Small intestine (tissue), 7 donors: ENCODE measurements at regions not wholly inside any gene's neighbourhood (a gene's known extent, or its start where the extent isn't known, plus 50 kb on each side); places are given as distances from the start of the nearest gene placed in this dataset.

Source experiments
- DNase-seq, 2 donors: peaks; one replicate each; pipeline versions ENCODE4 v3.0.0 to v3.0.0-alpha.2; 2013
- FAIRE-seq: peaks from 2 replicates; lab custom pipeline; 2012; peaks lifted over from hg19 to GRCh38; lab: Jason Lieb, UNC
- H3K27ac ChIP-seq, 3 donors: one replicate each; pipeline ENCODE4 v1.5.1; 2013; ENCODE audit warnings: low read length in 2 of 3, mild to moderate bottlenecking in 2 of 3, control low read depth in 1 of 3, inconsistent platforms in 1 of 3, low read depth in 1 of 3, moderate library complexity in 1 of 3
- H3K27me3 ChIP-seq, 3 donors: one replicate each; pipeline ENCODE4 v1.6.1; 2013; ENCODE audit warnings: low read length in 3 of 3, inconsistent platforms in 1 of 3; ENCODE audit not compliant: control insufficient read depth in 3 of 3, insufficient read depth in 3 of 3
- H3K36me3 ChIP-seq, 3 donors: one replicate each; pipeline ENCODE4 v1.6.1; 2013; ENCODE audit warnings: low read length in 3 of 3, inconsistent platforms in 1 of 3, low read depth in 1 of 3, mild to moderate bottlenecking in 1 of 3, moderate library complexity in 1 of 3; ENCODE audit not compliant: control insufficient read depth in 3 of 3, insufficient read depth in 2 of 3
- H3K4me1 ChIP-seq, 3 donors: one replicate each; pipeline ENCODE4 v1.6.1; 2013; ENCODE audit warnings: low read length in 2 of 3, inconsistent platforms in 1 of 3, low read depth in 1 of 3, mild to moderate bottlenecking in 1 of 3, moderate library complexity in 1 of 3; ENCODE audit not compliant: control insufficient read depth in 3 of 3, insufficient read depth in 2 of 3
- H3K4me3 ChIP-seq, 3 donors: one replicate each; pipeline ENCODE4 v1.5.1; 2013; ENCODE audit warnings: low read length in 3 of 3, control low read depth in 1 of 3, inconsistent platforms in 1 of 3, low read depth in 1 of 3, mild to moderate bottlenecking in 1 of 3, moderate library complexity in 1 of 3
- H3K9me3 ChIP-seq, 2 donors: one replicate each; pipeline ENCODE4 v1.6.1; 2013; ENCODE audit warnings: low read depth in 1 of 2, low read length in 1 of 2; ENCODE audit not compliant: control insufficient read depth in 2 of 2, insufficient read depth in 1 of 2
- whole genome bisulfite sequencing, 3 donors: extraction: QIAGEN DNeasy Blood & Tissue Kit; methylation state at CpG; one replicate each; pipeline ENCODE4 v1.1.7; 2013; 5-methylcytosine and 5-hydroxymethylcytosine counted together
- donor health status: healthy with polysubstance abuse.
- donor health status: control.
- donor health status: control.
- donor health status: Bipolar disorder and iron deficiency.
- donor health status: healthy.

- DNase-seq (no peak), FAIRE-seq (no peak)
- Histone ChIP-seq H3K4me3 (no peak overlapping the region), H3K4me1 (peaks cover 0 to 8% (median 0%) of the 10 kb centered on the region in 3 donors), H3K36me3 (no peaks in the 10 kb centered on the region), H3K9me3 (no peaks in the 10 kb centered on the region), H3K27me3 (no peaks in the 10 kb centered on the region), H3K27ac (no peak overlapping the region)
- 87 to 92% (median 89%) methylated on average over 11 of the region's 11 CpGs for WGBS, 3 donors
Measured at GRCh38 chr12:13367973-13368372, 171.4 kb downstream of the EMP1 start.

GRCh38 chr12:13365748-13366366, 169.3 kb downstream of the EMP1 start:
- no peaks in the 10 kb centered on the region for H3K9me3 ChIP-seq
- no peaks in the 10 kb centered on the region for H3K27me3 ChIP-seq
- H3K27ac ChIP-seq = no peak overlapping the region
- no peaks in the 10 kb centered on the region for H3K36me3 ChIP-seq
- WGBS, 3 donors = 92 to 94% (median 93%) methylated on average over 16 of the region's 16 CpGs
- peaks cover 0 to 8% (median 0%) of the 10 kb centered on the region in 3 donors for H3K4me1 ChIP-seq
- H3K4me3 ChIP-seq = no peak overlapping the region
- FAIRE-seq (no peak), DNase-seq (no peak)

- DNase-seq (peak; percentile 75 to 91), FAIRE-seq (no peak)
- Histone ChIP-seq H3K27me3 (no peaks in the 10 kb centered on the region), H3K4me3 (no peak overlapping the region), H3K9me3 (no peaks in the 10 kb centered on the region), H3K4me1 (no peaks in the 10 kb centered on the region), H3K36me3 (no peaks in the 10 kb centered on the region), H3K27ac (no peak overlapping the region)
- 32 to 54% (median 47%) methylated on average over 5 of the region's 5 CpGs for WGBS, 3 donors
Measured at GRCh38 chr12:13362260-13362841, 165.8 kb downstream of the EMP1 start.

GRCh38 chr12:13359636-13360035, 163.1 kb downstream of the EMP1 start:
- Histone ChIP-seq H3K27ac (no peak overlapping the region), H3K4me3 (no peak overlapping the region), H3K27me3 (peaks cover 0 to 3% (median 0%) of the 10 kb centered on the region in 3 donors), H3K36me3 (no peaks in the 10 kb centered on the region), H3K9me3 (no peaks in the 10 kb centered on the region), H3K4me1 (no peaks in the 10 kb centered on the region)
- peak; percentile 59 for FAIRE-seq
- DNase-seq = no peak

GRCh38 chr12:13358391-13358905, 161.9 kb downstream of the EMP1 start:
- no peaks in the 10 kb centered on the region for H3K9me3 ChIP-seq
- H3K27me3 ChIP-seq = peaks cover 0 to 3% (median 0%) of the 10 kb centered on the region in 3 donors
- H3K27ac ChIP-seq = no peak overlapping the region
- no peaks in the 10 kb centered on the region for H3K36me3 ChIP-seq
- H3K4me3 ChIP-seq = no peak overlapping the region
- WGBS, 3 donors = 84 to 92% (median 84%) methylated on average over 4 of the region's 4 CpGs
- H3K4me1 ChIP-seq = no peaks in the 10 kb centered on the region
- FAIRE-seq (no peak), DNase-seq (no peak)

- no peaks in the 10 kb centered on the region for H3K36me3 ChIP-seq
- H3K27ac ChIP-seq = no peak overlapping the region
- H3K4me1 ChIP-seq = no peaks in the 10 kb centered on the region
- DNase-seq (no peak), FAIRE-seq (no peak)
- peaks cover 0 to 10% (median 0%) of the 10 kb centered on the region in 3 donors for H3K27me3 ChIP-seq
- 68 to 88% (median 86%) methylated on average over 2 of the region's 2 CpGs for WGBS, 3 donors
- no peaks in the 10 kb centered on the region for H3K9me3 ChIP-seq
- H3K4me3 ChIP-seq = no peak overlapping the region
Measured at GRCh38 chr12:13350946-13351345, 154.4 kb downstream of the EMP1 start.

- H3K9me3 ChIP-seq = no peaks in the 10 kb centered on the region
- FAIRE-seq (no peak), DNase-seq (no peak)
- WGBS, 3 donors = 63 to 81% (median 79%) methylated on average over 2 of the region's 2 CpGs
- H3K27me3 ChIP-seq = peaks cover 0 to 12% (median 0%) of the 10 kb centered on the region in 3 donors
- H3K36me3 ChIP-seq = no peaks in the 10 kb centered on the region
- H3K4me3 ChIP-seq = no peak overlapping the region
- H3K27ac ChIP-seq = no peak overlapping the region
- H3K4me1 ChIP-seq = no peaks in the 10 kb centered on the region
Measured at GRCh38 chr12:13350381-13350780, 153.9 kb downstream of the EMP1 start.

- DNase-seq (no peak), FAIRE-seq (no peak)
- WGBS, 3 donors = 75 to 88% (median 79%) methylated on average over 1 of the region's 1 CpG
- Histone ChIP-seq H3K4me3 (no peak overlapping the region), H3K36me3 (no peaks in the 10 kb centered on the region), H3K27me3 (peaks cover 0 to 10% (median 2%) of the 10 kb centered on the region in 3 donors), H3K4me1 (no peaks in the 10 kb centered on the region), H3K27ac (no peak overlapping the region), H3K9me3 (no peaks in the 10 kb centered on the region)
Measured at GRCh38 chr12:13348464-13348863, 151.9 kb downstream of the EMP1 start.
